Kidney (tissue), 13 donors: ENCODE measurements at regions not wholly inside any gene's neighbourhood (a gene's known extent, or its start where the extent isn't known, plus 50 kb on each side); places are given as distances from the start of the nearest gene placed in this dataset.
"Not testable (repeated sequence)": the region's sequence is repeated elsewhere in the genome, so short reads cannot be mapped to it uniquely, and the experiment has no call there.

Experiments
- DNase-seq, 5 donors: peaks; one replicate each; pipeline ENCODE4 v3.0.0-alpha.2; 2013 to 2020
- FAIRE-seq: peaks from 2 replicates; lab custom pipeline; 2012; peaks lifted over from hg19 to GRCh38; lab: Jason Lieb, UNC
- H3K27ac ChIP-seq, 2 donors: one replicate each; pipeline ENCODE4 v1.7.0; 2013; ENCODE audit warnings: low read depth in 2 of 2, low read length in 2 of 2, inconsistent platforms in 1 of 2
- H3K27me3 ChIP-seq: one replicate; pipeline ENCODE4 v1.7.1; 2013; ENCODE audit warnings: low read length, inconsistent platforms; ENCODE audit not compliant: control insufficient read depth, insufficient read depth
- H3K36me3 ChIP-seq, 3 donors: one replicate each; pipeline versions ENCODE4 v1.7.0 to v1.7.1; 2013; ENCODE audit warnings: low read length in 3 of 3, control low read depth in 1 of 3, inconsistent platforms in 1 of 3; ENCODE audit not compliant: insufficient read depth in 3 of 3, control insufficient read depth in 2 of 3
- H3K4me1 ChIP-seq, 3 donors: one replicate each; pipeline versions ENCODE4 v1.7.0 to v1.7.1; 2013; ENCODE audit warnings: low read length in 3 of 3, inconsistent platforms in 1 of 3, low read depth in 1 of 3; ENCODE audit not compliant: control insufficient read depth in 2 of 3, insufficient read depth in 2 of 3
- H3K4me3 ChIP-seq, 3 donors: one replicate each; pipeline versions ENCODE4 v1.7.0 to v1.8.1; 2013; ENCODE audit warnings: low read length in 3 of 3, control low read depth in 1 of 3, inconsistent platforms in 1 of 3
- H3K9ac ChIP-seq, 3 donors: one replicate each; pipeline versions ENCODE4 v1.7.0 to v1.7.1; 2013; ENCODE audit warnings: low read length in 3 of 3, control low read depth in 1 of 3, inconsistent platforms in 1 of 3
- H3K9me3 ChIP-seq, 3 donors: one replicate each; pipeline versions ENCODE4 v1.7.0 to v1.7.1; 2013; ENCODE audit warnings: low read length in 3 of 3, control low read depth in 1 of 3, inconsistent platforms in 1 of 3; ENCODE audit not compliant: control insufficient read depth in 2 of 3, insufficient read depth in 1 of 3
- intact Hi-C: fragments of 100-400 bp; cut with DNase I; formaldehyde crosslinking; loops from one replicate; pipeline ENCODE4 v1.11.1; 2022
- TF ChIP-seq, protein P1 (sequence below): IDR thresholded peaks from 3 replicates; pipeline ENCODE4 v1.5.1; 2012; ENCODE audit warnings: mild to moderate bottlenecking, moderate library complexity, borderline replicate concordance; ENCODE audit not compliant: insufficient read depth; ENCODE audit errors: extremely low read depth
- donor health status: control.
- donor health status: control.
- donor health status: control.
- donor health status: control.
- donor health status: control.
- donor health status: DM: yes; HTN: yes; CAD: no.
- donor health status: Normal renal cell carcinoma (clear cell type).

DNA sequence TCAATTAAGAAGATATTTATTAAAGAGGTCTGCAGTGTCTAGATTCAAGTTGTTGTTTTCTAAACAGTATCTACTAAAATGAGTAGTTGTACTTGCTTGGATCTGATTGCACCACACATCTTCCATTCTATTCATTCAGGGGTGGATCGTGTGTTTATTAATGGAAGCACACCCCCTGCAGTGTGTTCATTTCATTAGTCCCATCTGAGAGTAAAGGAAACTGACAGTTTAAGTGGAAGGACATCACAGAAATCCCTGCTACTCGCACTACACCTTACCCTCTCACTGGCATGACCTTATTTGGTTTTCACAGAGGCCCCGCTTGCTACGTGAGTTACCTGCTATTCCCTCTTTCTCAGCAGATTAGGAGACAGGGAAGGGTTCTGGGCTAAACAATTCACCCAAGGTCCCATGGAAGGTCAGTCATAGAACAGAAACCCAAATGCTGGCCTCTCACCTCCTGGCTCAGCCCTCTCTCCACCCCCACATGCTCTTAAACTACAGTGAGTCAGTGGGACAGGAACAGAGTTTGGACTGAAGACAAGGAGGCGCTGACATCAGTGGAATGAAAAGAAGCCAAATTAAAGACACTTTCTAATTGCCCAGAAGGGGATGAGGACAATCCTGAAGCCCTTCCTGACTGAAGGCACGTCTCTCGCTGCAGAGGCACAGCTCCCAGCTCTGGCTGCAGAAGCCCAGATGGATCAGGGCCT lies 369.2 kb upstream of the NRP1 start:
- DNase-seq (no peak), FAIRE-seq (no peak)
- Histone ChIP-seq H3K4me1 (peaks cover 0 to 13% (median 7%) of the 10 kb centered on the region in 3 donors), H3K9ac (no peak overlapping the region), H3K9me3 (no peaks in the 10 kb centered on the region), H3K27me3 (no peaks in the 10 kb centered on the region), H3K4me3 (no peak overlapping the region), H3K36me3 (no peaks in the 10 kb centered on the region), H3K27ac (no peak overlapping the region)
- intact Hi-C loops = no loop called here
- TF ChIP-seq, protein P1, sequence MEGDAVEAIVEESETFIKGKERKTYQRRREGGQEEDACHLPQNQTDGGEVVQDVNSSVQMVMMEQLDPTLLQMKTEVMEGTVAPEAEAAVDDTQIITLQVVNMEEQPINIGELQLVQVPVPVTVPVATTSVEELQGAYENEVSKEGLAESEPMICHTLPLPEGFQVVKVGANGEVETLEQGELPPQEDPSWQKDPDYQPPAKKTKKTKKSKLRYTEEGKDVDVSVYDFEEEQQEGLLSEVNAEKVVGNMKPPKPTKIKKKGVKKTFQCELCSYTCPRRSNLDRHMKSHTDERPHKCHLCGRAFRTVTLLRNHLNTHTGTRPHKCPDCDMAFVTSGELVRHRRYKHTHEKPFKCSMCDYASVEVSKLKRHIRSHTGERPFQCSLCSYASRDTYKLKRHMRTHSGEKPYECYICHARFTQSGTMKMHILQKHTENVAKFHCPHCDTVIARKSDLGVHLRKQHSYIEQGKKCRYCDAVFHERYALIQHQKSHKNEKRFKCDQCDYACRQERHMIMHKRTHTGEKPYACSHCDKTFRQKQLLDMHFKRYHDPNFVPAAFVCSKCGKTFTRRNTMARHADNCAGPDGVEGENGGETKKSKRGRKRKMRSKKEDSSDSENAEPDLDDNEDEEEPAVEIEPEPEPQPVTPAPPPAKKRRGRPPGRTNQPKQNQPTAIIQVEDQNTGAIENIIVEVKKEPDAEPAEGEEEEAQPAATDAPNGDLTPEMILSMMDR = no peak

DNA sequence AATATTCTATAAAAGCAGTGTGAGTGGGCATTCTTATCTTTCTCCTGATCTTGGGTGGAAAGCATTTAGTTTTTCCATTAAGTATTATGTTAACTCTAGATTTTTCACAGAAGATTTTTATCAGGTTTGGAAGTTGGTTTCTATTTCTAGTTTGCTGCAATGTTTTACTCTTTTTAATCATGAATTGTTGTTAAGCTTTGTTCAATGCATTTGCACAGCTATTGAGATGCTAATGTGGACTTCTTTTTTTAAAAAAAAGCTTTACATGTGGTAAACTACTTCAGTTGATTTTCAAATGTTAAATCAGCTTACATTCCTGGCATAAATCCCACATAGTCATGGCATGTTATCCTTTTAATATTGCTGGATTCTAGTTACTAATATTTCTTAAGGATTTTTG lies 363.6 kb upstream of the NRP1 start:
- Histone ChIP-seq H3K4me1 (no peaks in the 10 kb centered on the region), H3K4me3 (no peak overlapping the region), H3K27me3 (no peaks in the 10 kb centered on the region), H3K27ac (no peak overlapping the region), H3K36me3 (no peaks in the 10 kb centered on the region), H3K9ac (no peak overlapping the region), H3K9me3 (no peaks in the 10 kb centered on the region)
- intact Hi-C loops = no loop called here
- DNase-seq (no peak), FAIRE-seq (no peak)
- TF ChIP-seq, protein P1 = no peak

DNA sequence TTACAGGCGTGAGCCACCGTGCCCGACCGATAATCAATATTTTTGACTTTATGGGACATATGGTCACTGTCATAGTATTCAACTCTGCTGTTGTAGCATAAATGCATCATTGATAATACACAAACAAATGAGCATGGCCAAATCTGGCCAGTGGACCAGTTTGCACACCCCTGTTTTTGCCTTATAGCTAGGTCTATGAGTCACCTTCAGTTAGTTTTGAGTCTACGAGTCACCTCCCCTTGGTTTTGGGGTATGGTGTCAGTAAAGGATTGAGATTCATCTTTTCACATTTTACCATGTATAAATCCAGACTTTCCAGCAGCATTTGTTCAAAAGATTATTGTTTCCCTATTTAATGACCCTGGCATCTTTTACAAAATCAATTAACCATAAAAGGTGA lies 362.5 kb upstream of the NRP1 start:
- TF ChIP-seq, protein P1 = no peak
- DNase-seq (no peak), FAIRE-seq (no peak)
- Histone ChIP-seq H3K4me1 (no peaks in the 10 kb centered on the region), H3K27me3 (no peaks in the 10 kb centered on the region), H3K4me3 (no peak overlapping the region), H3K9me3 (no peaks in the 10 kb centered on the region), H3K27ac (no peak overlapping the region), H3K36me3 (no peaks in the 10 kb centered on the region), H3K9ac (no peak overlapping the region)
- intact Hi-C loops = no loop called here

DNA sequence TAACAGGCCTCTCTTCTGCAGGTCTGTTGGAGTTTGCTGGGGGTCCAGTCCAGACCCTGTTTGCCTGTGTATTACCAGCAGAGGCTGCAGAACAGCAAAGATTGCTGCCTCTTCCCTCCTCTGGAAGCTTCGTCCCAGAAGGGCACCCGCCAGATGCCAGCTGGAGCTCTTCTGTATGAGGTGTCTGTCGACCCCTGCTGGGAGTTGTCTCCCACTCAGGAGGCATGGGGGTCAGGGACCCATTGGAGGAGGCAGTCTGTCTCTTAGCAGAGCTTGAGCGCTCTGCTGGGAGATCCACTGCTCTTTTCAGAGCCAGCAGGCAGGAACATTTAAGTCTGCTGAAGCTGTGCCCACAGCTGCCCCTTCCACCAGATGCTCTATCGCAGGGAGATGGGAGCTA lies 361.1 kb upstream of the NRP1 start:
- no peak overlapping the region for H3K27ac ChIP-seq
- H3K4me3 ChIP-seq = no peak overlapping the region
- no peak for FAIRE-seq
- no peaks in the 10 kb centered on the region for H3K36me3 ChIP-seq
- intact Hi-C loops = no loop called here
- no peaks in the 10 kb centered on the region for H3K27me3 ChIP-seq
- TF ChIP-seq, protein P1 = no peak
- no peak for DNase-seq
- no peaks in the 10 kb centered on the region for H3K4me1 ChIP-seq
- H3K9me3 ChIP-seq = peaks cover 0 to 4% (median 0%) of the 10 kb centered on the region in 3 donors
- H3K9ac ChIP-seq = no peak overlapping the region

DNA sequence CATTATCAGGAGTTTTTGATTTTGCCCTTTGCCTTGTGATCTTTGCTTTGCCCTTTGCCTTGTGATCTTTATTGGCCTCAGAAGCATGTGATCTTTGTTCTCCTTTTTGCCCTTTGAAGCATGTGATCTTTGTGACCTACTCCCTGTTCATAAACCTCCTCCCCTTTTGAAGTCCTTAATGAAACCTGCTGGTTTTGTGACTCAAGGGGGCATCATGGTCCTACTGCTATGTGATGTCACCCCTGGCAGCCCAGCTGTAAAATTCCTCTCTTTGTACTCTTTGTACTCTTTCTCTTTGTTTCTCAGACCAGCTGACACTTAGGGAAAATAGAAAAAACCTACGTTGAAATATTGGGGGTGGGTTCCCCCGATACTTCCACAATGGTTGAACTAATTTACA lies 356.1 kb upstream of the NRP1 start:
- H3K36me3 ChIP-seq, intact Hi-C loops, FAIRE-seq: not testable (repeated sequence)

More for the DNA sequence above, 356.1 kb upstream of the NRP1 start:
- H3K27me3 ChIP-seq, H3K4me3 ChIP-seq, DNase-seq, H3K27ac ChIP-seq, H3K4me1 ChIP-seq, H3K9ac ChIP-seq: not testable (repeated sequence)
- peaks cover 0 to 11% (median 2%) of the 10 kb centered on the region in 3 donors for H3K9me3 ChIP-seq
